H1 (cell line): ENCODE measurements at regions not wholly inside any gene's neighbourhood (a gene's known extent, or its start where the extent isn't known, plus 50 kb on each side); places are given as distances from the start of the nearest gene placed in this dataset.

Source experiments
- CTCF ChIA-PET: fragments of 300-600 bp; sonication (Branson Sonifier 250); formaldehyde crosslinking; loops from one replicate; lab custom pipeline; 2021; ENCODE audit not compliant: partially characterized antibody; lab: Charles Lee
- POLR2A ChIA-PET: fragments of 300-600 bp; sonication (Branson Sonifier 250); formaldehyde crosslinking; loops from one replicate; lab custom pipeline; 2021; ENCODE audit warnings: inconsistent platforms; ENCODE audit not compliant: partially characterized antibody; lab: Charles Lee
- DNase-seq, 2 experiments: peaks; one replicate each; pipeline versions ENCODE4 v3.0.0 to v3.0.0-alpha.2; 2010 to 2022; ENCODE audit warnings: low spot score in 2 of 2, low read depth in 1 of 2, mixed read lengths in 1 of 2
- FAIRE-seq: peaks from 2 replicates; lab custom pipeline; 2011; peaks lifted over from hg19 to GRCh38; lab: Jason Lieb, UNC
- H2AFZ ChIP-seq: 2 replicates; pipeline ENCODE4 v1.8.1; 2012; ENCODE audit warnings: low read length, inconsistent platforms
- H2AK5ac ChIP-seq: 2 replicates; pipeline ENCODE4 v1.6.1; 2013; ENCODE audit warnings: low read depth, low read length
- H2BK120ac ChIP-seq: replicated peaks from 2 replicates; pipeline ENCODE3; 2013; ENCODE audit warnings: low read depth, low read length, inconsistent platforms
- H2BK12ac ChIP-seq: 2 replicates; pipeline ENCODE4 v1.6.1; 2013; ENCODE audit warnings: low read depth, low read length
- H2BK15ac ChIP-seq: 2 replicates; pipeline ENCODE4 v1.6.1; 2013; ENCODE audit warnings: low read length
- H2BK20ac ChIP-seq: 2 replicates; pipeline ENCODE4 v1.6.1; 2013; ENCODE audit warnings: low read length
- H2BK5ac ChIP-seq: 2 replicates; pipeline ENCODE4 v1.6.1; 2013; ENCODE audit warnings: low read depth, low read length
- H3K14ac ChIP-seq: 2 replicates; pipeline ENCODE4 v1.6.1; 2013; ENCODE audit warnings: inconsistent platforms; ENCODE audit not compliant: insufficient read length
- H3K18ac ChIP-seq: 2 replicates; pipeline ENCODE4 v1.6.1; 2013; ENCODE audit warnings: low read length; ENCODE audit errors: extremely low read depth
- H3K23ac ChIP-seq: 2 replicates; pipeline ENCODE4 v1.6.1; 2013; ENCODE audit warnings: inconsistent platforms; ENCODE audit not compliant: insufficient read length
- H3K23me2 ChIP-seq: 2 replicates; pipeline ENCODE4 v1.6.1; 2013; ENCODE audit warnings: low read depth, low read length
- H3K27ac ChIP-seq: 2 replicates; pipeline ENCODE4 v1.6.1; 2011; ENCODE audit warnings: low read depth, low read length, inconsistent platforms
- H3K27me3 ChIP-seq, 4 experiments: replicated peaks in 1 of 4; 1 replicate in 1 of 4; 2 replicates in 3 of 4; pipeline versions ENCODE4 v1.6.1 to v1.8.1; 2011 to 2013; ENCODE audit warnings: low read length in 3 of 4, mild to moderate bottlenecking in 3 of 4, inconsistent platforms in 2 of 4, mixed read lengths in 2 of 4, moderate library complexity in 1 of 4; ENCODE audit not compliant: control insufficient read depth in 3 of 4, insufficient read depth in 3 of 4; ENCODE audit errors: extremely low read depth in 1 of 4
- H3K36me3 ChIP-seq, 4 experiments: 2 replicates each; pipeline versions ENCODE4 v1.6.1 to v1.8.1; 2011 to 2013; ENCODE audit warnings: mild to moderate bottlenecking in 4 of 4, low read length in 3 of 4, moderate library complexity in 2 of 4, control low read depth in 1 of 4, inconsistent platforms in 1 of 4; ENCODE audit not compliant: insufficient read depth in 4 of 4, control insufficient read depth in 2 of 4
- H3K4ac ChIP-seq: replicated peaks from 2 replicates; pipeline ENCODE3; 2013; ENCODE audit warnings: low read length, low read depth, mixed read lengths, inconsistent platforms; ENCODE audit not compliant: insufficient read length
- H3K4me1 ChIP-seq, 4 experiments: replicated peaks in 1 of 4; 1 replicate in 1 of 4; 2 replicates in 3 of 4; pipeline versions ENCODE4 v1.6.1 to v1.8.1; 2011 to 2013; ENCODE audit warnings: low read length in 3 of 4, inconsistent platforms in 2 of 4, mixed read lengths in 1 of 4; ENCODE audit not compliant: insufficient read depth in 4 of 4, control insufficient read depth in 3 of 4
- H3K4me2 ChIP-seq, 2 experiments: 2 replicates each; pipeline versions ENCODE4 v1.6.1 to v1.8.1; 2011 to 2013; ENCODE audit warnings: low read depth in 2 of 2, low read length in 2 of 2, control low read depth in 1 of 2, inconsistent platforms in 1 of 2, mild to moderate bottlenecking in 1 of 2; ENCODE audit not compliant: insufficient read depth in 1 of 2
- H3K4me3 ChIP-seq, 4 experiments: fragments of 200-600, 300-600 bp in 1 of 4; sonication (generic), shearing (Covaris generic), sonication (Bioruptor Twin) in 1 of 4; 2 replicates each; pipeline versions ENCODE4 v1.5.1 to v1.8.1; 2011 to 2016; ENCODE audit warnings: low read length in 4 of 4, low read depth in 3 of 4, control low read depth in 2 of 4, inconsistent platforms in 2 of 4, mild to moderate bottlenecking in 2 of 4, mixed read lengths in 1 of 4, moderate library complexity in 1 of 4; ENCODE audit not compliant: insufficient read depth in 2 of 4; ENCODE audit errors: extremely low read depth in 1 of 4
- H3K56ac ChIP-seq: replicated peaks from 2 replicates; pipeline ENCODE3; 2013; ENCODE audit warnings: low read depth, mild to moderate bottlenecking, mixed read lengths, low read length, inconsistent platforms; ENCODE audit not compliant: insufficient read length
- H3K79me1 ChIP-seq: 2 replicates; pipeline ENCODE4 v1.6.1; 2013; ENCODE audit warnings: low read depth, low read length, control low read depth
- H3K79me2 ChIP-seq, 2 experiments: 2 replicates each; pipeline versions ENCODE4 v1.6.1 to v1.8.1; 2012 to 2013; ENCODE audit warnings: low read length in 2 of 2, mild to moderate bottlenecking in 2 of 2, inconsistent platforms in 1 of 2; ENCODE audit not compliant: insufficient read depth in 2 of 2, control insufficient read depth in 1 of 2
- H3K9ac ChIP-seq, 4 experiments: replicated peaks in 1 of 4; 1 replicate in 1 of 4; 2 replicates in 3 of 4; pipeline versions ENCODE4 v1.6.1 to v1.8.1; 2011 to 2013; ENCODE audit warnings: low read depth in 3 of 4, low read length in 3 of 4, control low read depth in 2 of 4, mild to moderate bottlenecking in 2 of 4, moderate library complexity in 2 of 4, inconsistent platforms in 1 of 4; ENCODE audit errors: extremely low read depth in 1 of 4
- H3K9me3 ChIP-seq, 2 experiments: 2 replicates each; pipeline versions ENCODE4 v1.6.1 to v1.8.1; 2012 to 2013; ENCODE audit warnings: mild to moderate bottlenecking in 2 of 2, moderate library complexity in 2 of 2, control low read depth in 1 of 2, inconsistent platforms in 1 of 2, low read depth in 1 of 2, low read length in 1 of 2, mixed read lengths in 1 of 2; ENCODE audit not compliant: insufficient read depth in 2 of 2
- H4K20me1 ChIP-seq, 2 experiments: replicated peaks in 1 of 2; 2 replicates each; pipeline versions ENCODE3 to v1.8.1; 2011 to 2013; ENCODE audit warnings: inconsistent platforms in 2 of 2, low read length in 2 of 2, mild to moderate bottlenecking in 1 of 2; ENCODE audit not compliant: insufficient read depth in 2 of 2, control insufficient read depth in 1 of 2
- H4K5ac ChIP-seq: 2 replicates; pipeline ENCODE4 v1.6.1; 2013; ENCODE audit warnings: low read length, low read depth, mixed read lengths, inconsistent platforms; ENCODE audit not compliant: insufficient read length
- H4K8ac ChIP-seq: 2 replicates; pipeline ENCODE4 v1.8.0; 2013; ENCODE audit warnings: mild to moderate bottlenecking, moderate library complexity, low read length, inconsistent platforms; ENCODE audit not compliant: insufficient read depth; ENCODE audit errors: extremely low read depth
- H4K91ac ChIP-seq: replicated peaks from 2 replicates; pipeline ENCODE3; 2013; ENCODE audit warnings: low read length, mixed read lengths, inconsistent platforms; ENCODE audit not compliant: insufficient read length
- BCL11A ChIP-seq, 2 experiments: IDR thresholded peaks; one replicate each; pipeline ENCODE4 v1.6.1; 2011; ENCODE audit warnings: low read depth in 2 of 2, low read length in 2 of 2, mild to moderate bottlenecking in 2 of 2
- CBX8 ChIP-seq: fragments of 300-800, 300-1000 bp; sonication (generic); IDR thresholded peaks from 2 replicates; pipeline ENCODE4 v1.7.1; 2016; ENCODE audit warnings: low read depth, low read length, borderline replicate concordance
- CHD1 ChIP-seq: IDR thresholded peaks from 2 replicates; pipeline ENCODE4 v1.6.1; 2012; ENCODE audit warnings: low read depth, low read length, improper control_type of control experiment
- EP300 ChIP-seq, 2 experiments: IDR thresholded peaks; 1 replicate in 1 of 2; 2 replicates in 1 of 2; pipeline ENCODE4 v1.6.1; 2011 to 2012; ENCODE audit warnings: low read depth in 2 of 2, low read length in 2 of 2, mild to moderate bottlenecking in 2 of 2, borderline replicate concordance in 1 of 2, inconsistent platforms in 1 of 2, moderate library complexity in 1 of 2
- JUN ChIP-seq: IDR thresholded peaks from 2 replicates; pipeline ENCODE4 v1.6.1; 2011; ENCODE audit warnings: low read depth, mild to moderate bottlenecking, improper control_type of control experiment, low read length
- NANOG ChIP-seq: IDR thresholded peaks from 2 replicates; pipeline ENCODE4 v1.6.1; 2011; ENCODE audit warnings: low read length, low read depth, mild to moderate bottlenecking, inconsistent platforms; ENCODE audit not compliant: insufficient read depth, poor library complexity, severe bottlenecking
- PHF8 ChIP-seq: fragments of 200-600 bp; sonication (generic); conservative IDR thresholded peaks from 2 replicates; pipeline ENCODE4 v1.7.1; 2012; ENCODE audit warnings: low read depth, mild to moderate bottlenecking, inconsistent platforms, low read length, moderate library complexity
- RNF2 ChIP-seq: fragments of 200-900, 300-1000 bp; sonication (generic); IDR thresholded peaks from 2 replicates; pipeline ENCODE4 v1.7.1; 2016; ENCODE audit warnings: borderline replicate concordance, low read depth, mild to moderate bottlenecking, antibody characterized with exemption, low read length; ENCODE audit not compliant: poor library complexity, severe bottlenecking; ENCODE audit errors: missing control alignments
- SIRT6 ChIP-seq: IDR thresholded peaks from one replicate; pipeline ENCODE4 v1.7.1; 2012; ENCODE audit warnings: low read length, inconsistent platforms
- USF2 ChIP-seq: IDR thresholded peaks from 2 replicates; pipeline ENCODE4 v1.6.1; 2011; ENCODE audit warnings: low read length, improper control_type of control experiment
- ZNF274 ChIP-seq: IDR thresholded peaks from 2 replicates; pipeline ENCODE4 v1.7.0; 2012; ENCODE audit warnings: low read length, borderline replicate concordance; ENCODE audit errors: extremely low read depth
- WGBS, 2 experiments: shearing (Covaris generic) in 1 of 2; methylation state at CpG; one replicate each; pipeline versions ENCODE4 v1.1.6 to v1.1.7; 2013 to 2015; ENCODE audit warnings: low lambda C conversion rate in 2 of 2, mixed read lengths in 2 of 2, inconsistent platforms in 1 of 2, low coverage in 1 of 2, missing lambda C conversion rate in 1 of 2; ENCODE audit not compliant: insufficient replicate concordance in 2 of 2, insufficient coverage in 1 of 2, insufficient read length in 1 of 2; ENCODE audit errors: extremely low coverage in 1 of 2, missing lambda C conversion rate in 1 of 2; 5-methylcytosine and 5-hydroxymethylcytosine counted together

- Histone ChIP-seq H3K4me3 (no peak overlapping the region), H3K23ac (no peak overlapping the region), H3K27ac (no peak overlapping the region), H3K14ac (no peak overlapping the region), H3K4me1 (peaks cover 0 to 4% (median 0%) of the 10 kb centered on the region in 4 experiments; a peak in 1 of 7 replicates), H2BK20ac (no peak overlapping the region), H3K23me2 (no peaks in the 10 kb centered on the region), H3K4ac (no peak overlapping the region), H2BK120ac (no peak overlapping the region), H2AK5ac (no peak overlapping the region), H2BK5ac (no peak overlapping the region), H3K27me3 (no peaks in the 10 kb centered on the region), H2BK12ac (no peak overlapping the region), H3K9me3 (no peaks in the 10 kb centered on the region), H3K9ac (no peak overlapping the region), H4K5ac (no peak overlapping the region), H4K91ac (no peak overlapping the region), H3K56ac (no peak overlapping the region), H3K79me2 (no peaks in the 10 kb centered on the region), H4K8ac (no peak overlapping the region), H3K4me2 (no peak overlapping the region), H2AFZ (no peak overlapping the region), H3K18ac (no peak overlapping the region), H4K20me1 (no peaks in the 10 kb centered on the region), H3K79me1 (no peaks in the 10 kb centered on the region), H3K36me3 (no peaks in the 10 kb centered on the region), H2BK15ac (no peak overlapping the region)
- no peak for TF ChIP-seq ZNF274
- no peak for TF ChIP-seq EP300 (IDR thresholded peaks at IDR 0.05; ENCODE audit: borderline replicate concordance in 1 of 2, low read depth in 2 of 2, low read length in 2 of 2)
- TF ChIP-seq PHF8, result no peak
- no peak for TF ChIP-seq SIRT6
- no peak for TF ChIP-seq CBX8
- no peak for TF ChIP-seq JUN
- no peak for TF ChIP-seq USF2
- no peak for TF ChIP-seq CHD1
- TF ChIP-seq NANOG, result no peak
- no peak for TF ChIP-seq RNF2
- no peak for TF ChIP-seq BCL11A (IDR thresholded peaks at IDR 0.05; ENCODE audit: low read depth in 2 of 2, low read length in 2 of 2)
- DNase-seq (no peak), FAIRE-seq (no peak)
- 92% methylated on average over 3 of the region's 3 CpGs; no CpG with 5 or more reads in 1 of the 2 experiments for whole genome bisulfite sequencing, 2 experiments
- ChIA-PET POLR2A (no interaction called here), CTCF (interaction anchor here (1.2 kb wide), 1 partner anchor 9 kb away, joined by 3 read pairs; no protein-coding TSS in a partner anchor)
These were observed 707.1 kb upstream of the ACVR2A start for GRCh38 chr2:147137711-147138110.
